HuH-7.5 (cell line): ENCODE measurements at regions not wholly inside any gene's neighbourhood (a gene's known extent, or its start where the extent isn't known, plus 50 kb on each side); places are given as distances from the start of the nearest gene placed in this dataset.

ENCODE experiments used
- DNase-seq: peaks from one replicate; pipeline ENCODE4 v3.0.0; 2011; ENCODE audit warnings: low spot score

DNA sequence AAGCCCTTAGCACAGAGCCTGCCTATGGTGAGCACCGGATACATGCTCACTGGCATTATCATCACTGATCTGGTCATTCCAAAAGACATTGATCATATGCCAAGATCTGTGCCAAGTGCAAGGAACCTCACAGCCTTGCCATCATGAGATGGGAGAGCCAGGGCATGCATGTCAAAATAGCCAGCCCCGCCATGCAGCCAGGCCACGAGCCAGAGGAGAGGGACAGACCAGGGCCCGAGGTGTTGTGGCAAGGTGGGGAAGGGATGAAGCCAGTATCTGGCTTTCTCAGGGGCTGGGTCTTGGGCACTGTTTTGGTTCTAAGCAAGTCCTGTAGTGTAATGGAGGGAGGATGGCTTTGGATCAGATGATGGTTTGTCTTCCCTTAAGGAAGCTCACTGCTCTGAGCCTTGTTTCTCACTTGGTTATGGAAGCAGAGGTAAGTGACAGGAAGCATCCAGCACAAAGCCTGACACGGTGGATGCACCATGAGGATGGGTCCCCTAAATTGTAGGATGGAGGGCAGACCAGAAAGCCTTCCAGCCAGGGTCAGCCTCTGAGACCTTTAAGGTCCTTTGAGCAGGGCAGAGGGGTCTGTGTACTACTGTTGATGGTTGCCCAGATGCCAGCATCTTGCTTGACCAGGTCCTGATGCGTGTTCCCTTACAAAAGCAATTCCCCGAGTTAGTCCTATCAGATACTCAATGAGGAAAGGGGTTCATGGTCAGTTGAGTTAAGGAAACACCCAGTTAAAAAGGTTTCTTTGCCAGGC lies 247.7 kb upstream of the TLE3 start:
- no peak for DNase-seq

DNA sequence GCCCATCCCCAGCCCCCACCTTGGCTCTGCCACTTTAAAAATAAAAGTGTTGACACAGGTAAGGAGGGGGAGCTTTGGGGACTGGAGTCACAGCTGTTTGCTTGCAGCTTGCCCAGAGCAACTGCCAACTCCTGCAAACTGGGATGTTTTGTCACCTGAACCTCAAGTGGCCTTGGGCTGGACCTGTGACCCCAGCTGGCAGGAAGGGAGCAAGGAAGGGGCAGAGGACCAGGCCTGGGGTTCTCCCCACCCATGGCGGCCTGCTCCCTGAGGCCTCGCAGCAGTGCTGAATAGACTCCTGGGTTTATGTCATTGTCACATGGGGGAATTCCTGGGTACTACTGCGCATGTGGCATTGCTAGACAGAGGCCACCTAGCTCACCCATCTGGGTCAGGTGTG lies 246.9 kb upstream of the TLE3 start:
- no peak for DNase-seq

DNA sequence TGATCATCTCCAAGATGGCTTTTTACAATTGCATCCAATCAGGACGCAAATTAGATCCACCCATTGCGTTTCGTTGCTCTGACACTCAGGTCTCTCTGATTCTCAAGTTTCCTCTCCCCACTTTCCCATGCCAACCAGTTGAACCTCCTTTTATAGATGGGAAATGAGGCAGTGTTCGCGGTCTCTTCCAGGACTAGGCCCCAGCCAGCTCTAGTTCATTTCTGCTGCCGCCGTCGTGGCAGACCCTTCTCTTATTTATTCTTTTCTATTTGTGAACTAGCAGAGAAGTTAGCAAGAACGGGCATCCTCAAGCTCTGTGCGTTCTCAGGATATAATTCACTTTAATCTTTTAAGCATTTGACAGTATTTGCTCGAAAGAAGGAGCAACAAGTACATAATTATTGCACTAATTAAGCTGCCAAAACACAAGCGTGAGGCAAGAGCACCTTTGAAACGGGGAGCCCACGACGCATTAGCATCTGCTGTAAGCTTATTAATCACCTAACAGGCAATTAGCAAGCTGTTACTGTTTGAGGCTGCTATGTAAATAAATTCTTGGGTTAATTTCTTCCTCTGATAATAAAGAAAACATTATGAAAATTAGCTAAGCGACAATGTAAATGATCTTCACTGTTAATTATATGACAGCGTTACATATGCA lies 246.4 kb upstream of the TLE3 start:
- no peak for DNase-seq

DNA sequence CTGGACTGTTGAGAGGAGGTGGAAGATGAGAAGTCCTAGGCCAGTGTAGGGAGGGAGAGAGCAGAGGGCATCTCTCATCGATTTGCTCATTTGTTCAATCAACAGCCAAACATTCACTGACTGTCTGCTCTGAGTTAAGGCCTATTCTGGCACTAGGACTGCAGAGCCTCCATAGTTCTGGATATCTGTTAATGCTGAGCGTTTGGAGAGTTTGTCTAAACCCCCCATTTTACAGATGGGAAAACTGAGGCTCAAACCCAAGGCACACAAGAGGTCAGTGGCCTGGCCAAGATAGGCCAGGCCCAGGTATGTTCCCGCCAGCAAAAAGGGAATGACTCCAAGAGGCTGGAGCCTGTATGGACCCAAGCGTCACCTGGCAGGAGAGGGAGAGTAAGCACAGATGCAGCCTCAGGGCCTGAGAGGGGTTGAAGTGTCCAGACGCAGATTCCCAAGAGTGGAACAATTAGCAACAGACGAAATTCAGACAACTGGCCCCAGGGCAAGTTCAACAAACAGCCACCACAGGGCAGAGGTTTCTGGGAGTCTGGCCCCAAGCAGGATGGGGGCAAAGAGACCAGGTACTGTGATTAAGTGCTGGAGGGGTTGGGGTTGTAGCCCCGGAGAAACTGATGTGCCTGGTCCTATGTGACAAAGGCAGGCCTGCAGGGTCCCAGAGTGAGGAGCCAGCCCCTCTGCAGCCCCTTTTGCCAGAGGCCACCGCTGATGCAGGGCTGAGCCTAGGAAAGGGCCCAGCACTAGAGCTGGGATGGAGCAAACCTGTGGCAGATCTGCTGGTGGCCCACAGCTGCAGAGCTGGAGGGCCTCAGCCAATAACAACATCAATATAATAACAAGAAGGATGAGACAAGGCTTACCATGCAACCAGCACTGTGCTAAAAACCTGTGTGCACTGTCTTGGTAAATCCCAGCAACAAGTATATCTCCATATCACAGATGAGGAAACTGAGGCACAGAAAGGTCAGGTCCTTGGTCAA lies 245.1 kb upstream of the TLE3 start:
- no peak for DNase-seq

DNA sequence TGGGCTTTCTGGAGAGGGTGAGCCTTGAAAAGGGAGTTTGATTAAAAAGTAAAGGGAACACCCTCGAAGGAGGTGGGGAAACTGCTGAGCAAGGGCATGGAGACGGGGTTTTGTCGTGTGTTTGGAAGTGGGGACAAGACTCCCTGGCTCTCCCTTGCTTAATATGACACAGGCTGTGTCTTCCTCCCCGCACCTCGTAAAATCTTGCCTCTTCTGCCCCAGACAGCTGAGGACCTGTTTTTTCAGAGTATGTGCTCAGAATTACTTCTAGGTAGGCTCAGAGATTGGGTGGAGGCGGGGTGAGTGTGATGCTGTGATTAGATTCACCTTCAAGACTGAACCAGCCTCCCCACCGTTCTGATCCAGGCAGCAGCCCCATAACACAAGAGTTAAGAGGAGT lies 244.4 kb upstream of the TLE3 start:
- no peak for DNase-seq

DNA sequence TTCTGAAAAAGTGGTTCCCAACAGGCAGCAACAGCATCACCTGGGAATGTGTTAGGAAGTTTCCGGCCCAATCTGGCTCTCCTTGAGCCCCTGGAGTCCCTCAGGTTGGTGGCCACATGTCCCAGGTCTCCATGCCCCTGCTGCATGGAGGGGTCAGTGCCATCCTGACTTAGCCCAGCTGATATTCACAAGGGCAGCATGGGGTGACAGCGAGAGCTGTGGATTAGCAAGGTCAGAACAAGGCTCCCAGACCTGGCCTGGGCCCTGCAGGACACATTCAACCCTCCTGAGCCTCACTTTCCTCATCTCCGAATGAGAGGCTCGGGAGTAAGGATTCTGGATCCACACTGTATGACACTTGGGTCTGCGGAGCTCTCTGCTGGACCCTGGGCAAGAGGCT lies 243.8 kb upstream of the TLE3 start:
- no peak for DNase-seq

DNA sequence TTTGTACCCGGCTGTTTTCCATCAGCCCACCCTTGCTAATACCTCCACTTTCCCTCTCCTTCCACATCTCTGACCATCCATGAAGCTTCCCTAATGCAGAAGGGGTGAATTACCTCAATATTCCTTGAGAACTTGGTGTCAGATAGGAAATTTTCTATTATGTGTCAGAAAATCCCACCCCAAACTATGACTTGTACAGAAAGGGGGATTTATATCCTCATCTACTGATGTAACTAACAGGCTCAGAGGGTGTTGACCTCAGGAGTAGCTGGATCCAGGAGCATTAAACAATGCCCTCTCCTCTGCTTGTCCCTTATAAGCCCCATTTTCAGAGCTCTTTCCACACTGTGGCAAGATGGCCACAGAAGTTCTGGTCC lies 242.8 kb upstream of the TLE3 start:
- DNase-seq: no peak

DNA sequence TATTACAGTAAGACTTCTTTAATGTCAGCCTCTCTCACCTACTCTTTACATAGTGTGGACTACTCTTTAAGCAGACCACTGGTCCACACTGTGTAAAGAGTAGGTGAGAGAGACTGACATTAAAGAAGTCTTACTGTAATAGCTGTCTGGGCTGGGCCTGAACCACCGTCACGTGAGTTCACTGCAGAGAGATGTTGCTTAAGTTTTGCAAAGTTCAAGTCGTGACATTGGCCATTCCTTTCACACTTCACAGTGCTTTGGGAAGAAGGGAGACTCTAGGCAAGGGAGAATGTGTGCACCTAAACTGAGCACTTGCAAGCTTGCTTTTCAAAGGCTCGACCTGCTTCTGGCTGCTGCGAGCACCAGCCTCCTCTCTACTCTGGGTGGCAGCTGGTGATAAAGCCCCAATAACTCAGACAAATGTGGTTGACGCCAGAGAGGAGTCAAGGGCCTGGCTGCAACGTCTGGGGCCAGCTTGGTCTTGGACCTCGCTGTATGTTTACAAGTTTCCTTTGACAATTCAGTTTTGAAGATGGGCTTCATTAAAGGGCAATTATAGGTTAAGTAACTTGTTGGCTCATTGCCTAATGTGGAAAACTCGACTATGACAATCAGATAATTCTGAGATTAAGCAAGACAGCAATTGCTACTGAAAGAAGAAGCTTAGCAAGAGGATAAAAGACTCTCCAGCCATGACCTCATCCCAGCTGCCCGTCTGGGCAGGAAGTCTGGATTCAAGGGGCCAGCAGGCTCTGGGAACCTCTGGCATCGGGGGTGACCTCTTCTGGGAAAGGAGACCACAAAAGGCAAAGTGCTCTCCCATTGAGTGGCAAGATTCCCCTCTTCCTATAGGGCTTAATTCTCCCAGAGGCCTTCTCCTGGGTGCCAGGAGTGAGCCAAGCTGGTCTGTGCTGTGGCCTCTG lies 242.1 kb upstream of the TLE3 start:
- no peak for DNase-seq

DNA sequence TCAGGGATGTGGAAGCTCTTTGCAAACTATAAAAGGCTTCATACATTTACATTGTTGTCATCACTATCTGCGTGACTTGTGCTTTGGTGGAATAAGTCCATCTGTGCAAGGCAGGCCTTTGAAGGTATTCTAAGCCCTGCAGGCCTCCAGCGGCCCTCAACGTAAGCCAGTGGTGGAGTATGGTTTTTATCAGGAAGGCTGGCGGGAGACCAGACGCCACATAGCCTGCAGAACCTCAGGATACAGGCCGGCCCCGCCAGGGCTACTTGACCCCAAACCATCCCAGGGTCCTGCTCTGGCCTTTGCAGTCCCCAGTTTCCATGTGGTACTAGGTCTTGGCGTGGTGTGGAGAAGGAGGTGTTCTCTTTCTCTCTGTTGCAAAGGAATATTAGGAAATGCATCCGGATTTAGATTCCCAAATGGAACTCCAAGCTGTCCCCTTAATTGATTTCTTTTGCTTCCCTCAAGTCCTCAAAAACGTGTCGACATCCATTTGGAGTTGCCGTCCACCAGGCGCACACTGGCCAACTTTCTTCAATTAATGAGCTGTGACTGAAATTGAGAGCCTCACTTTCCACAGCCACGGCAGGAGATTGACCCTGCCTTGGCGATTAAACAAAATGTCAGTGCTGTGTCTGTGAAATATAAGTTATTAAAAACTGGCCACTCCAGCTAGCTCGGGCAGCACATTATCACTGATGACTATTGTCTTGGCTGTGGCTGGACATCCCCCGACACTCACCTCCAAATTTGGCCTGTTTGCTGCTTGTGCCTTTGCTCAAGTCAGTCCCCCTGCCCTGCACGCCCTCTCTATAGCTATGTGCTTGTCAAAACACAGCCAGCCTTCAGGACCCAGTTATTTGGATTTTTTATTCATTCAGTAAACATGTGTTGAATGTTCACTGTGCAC lies 239.8 kb upstream of the TLE3 start:
- no peak for DNase-seq

DNA sequence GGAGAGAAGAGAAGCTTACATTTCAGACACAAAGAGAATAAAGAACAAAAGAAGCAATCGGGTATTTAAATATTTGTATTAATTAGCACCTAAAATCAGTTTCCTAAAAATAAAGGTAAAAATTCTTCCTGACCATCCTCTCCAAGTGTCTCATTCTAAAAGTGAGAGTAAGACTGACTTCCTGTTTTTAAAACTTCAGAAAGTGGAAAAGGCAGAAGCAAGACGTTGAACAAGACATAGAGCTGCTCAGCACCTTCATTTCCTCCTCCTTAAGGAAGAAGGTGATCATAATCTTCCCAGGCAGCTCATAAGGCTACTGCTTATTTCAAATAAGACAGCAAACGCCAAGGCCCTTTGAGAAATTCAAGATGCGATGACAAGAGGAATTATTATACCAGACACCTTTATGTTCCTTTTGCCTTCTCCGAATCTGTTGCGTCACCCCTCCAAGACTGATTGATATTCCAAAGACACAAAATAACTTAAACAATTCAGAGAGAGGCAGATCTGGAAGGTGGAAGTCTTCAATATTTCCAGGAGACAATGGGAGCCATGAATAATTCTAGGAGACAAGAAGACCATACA lies 238.8 kb upstream of the TLE3 start:
- DNase-seq: no peak

DNA sequence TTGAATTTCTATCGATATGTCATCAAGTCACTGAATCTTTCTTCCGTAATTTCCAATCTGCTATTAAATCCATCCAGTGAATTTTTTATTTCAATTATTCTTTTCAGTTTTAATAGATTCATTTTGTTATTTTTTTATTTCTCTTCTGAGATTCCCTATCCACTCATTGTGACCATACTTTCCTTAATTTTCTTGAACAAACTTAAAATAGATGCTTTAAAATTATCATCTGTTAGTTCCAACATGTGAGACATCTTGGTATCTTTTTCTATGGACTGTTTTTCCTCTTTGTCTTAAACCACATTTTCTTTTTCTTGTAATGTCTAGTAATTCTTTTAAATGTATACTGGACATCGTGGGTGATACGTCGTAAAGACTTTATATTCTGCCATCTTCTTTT lies 236.6 kb upstream of the TLE3 start:
- no peak for DNase-seq

DNA sequence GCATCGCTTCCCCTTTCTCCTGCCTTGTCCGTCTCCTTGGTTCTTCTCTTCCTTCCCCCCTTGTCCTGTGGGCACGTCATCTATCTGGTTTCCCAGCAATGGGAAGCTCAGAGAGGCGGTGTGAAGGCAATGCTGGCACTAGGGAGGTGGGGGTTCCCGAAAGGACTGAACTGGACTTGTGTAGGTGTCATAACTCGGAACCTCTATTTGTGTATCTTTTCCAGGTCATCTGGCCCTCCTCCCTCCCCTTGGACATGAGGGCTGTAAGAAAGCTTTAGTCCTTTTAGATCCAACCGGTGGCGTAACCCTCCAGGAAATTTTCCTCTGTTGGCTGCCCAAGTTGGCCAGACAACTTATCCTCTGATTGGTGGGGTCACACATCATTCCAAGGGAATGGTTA lies 231.5 kb upstream of the TLE3 start:
- no peak for DNase-seq

DNA sequence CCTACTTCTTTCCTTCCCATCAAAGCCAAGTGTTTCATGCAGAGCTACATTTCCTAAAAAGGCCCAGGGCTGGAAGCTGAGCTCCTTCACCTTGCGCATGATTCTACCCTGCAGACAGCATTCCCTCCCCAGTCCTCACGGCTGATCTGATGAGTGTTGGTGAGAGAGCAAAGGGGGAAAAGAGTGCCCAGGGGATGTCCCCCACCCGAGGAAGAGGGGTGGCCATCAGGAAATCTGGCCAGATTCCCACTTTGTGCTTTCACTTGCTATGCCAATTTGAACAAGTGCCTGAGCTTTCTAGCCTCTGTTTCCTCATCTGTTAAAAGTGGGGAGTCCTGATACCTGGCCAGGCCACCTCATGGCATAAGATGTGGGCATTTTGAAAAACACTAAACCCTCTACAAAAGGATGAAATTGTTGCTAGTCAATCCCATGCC lies 231.0 kb upstream of the TLE3 start:
- DNase-seq: no peak

DNA sequence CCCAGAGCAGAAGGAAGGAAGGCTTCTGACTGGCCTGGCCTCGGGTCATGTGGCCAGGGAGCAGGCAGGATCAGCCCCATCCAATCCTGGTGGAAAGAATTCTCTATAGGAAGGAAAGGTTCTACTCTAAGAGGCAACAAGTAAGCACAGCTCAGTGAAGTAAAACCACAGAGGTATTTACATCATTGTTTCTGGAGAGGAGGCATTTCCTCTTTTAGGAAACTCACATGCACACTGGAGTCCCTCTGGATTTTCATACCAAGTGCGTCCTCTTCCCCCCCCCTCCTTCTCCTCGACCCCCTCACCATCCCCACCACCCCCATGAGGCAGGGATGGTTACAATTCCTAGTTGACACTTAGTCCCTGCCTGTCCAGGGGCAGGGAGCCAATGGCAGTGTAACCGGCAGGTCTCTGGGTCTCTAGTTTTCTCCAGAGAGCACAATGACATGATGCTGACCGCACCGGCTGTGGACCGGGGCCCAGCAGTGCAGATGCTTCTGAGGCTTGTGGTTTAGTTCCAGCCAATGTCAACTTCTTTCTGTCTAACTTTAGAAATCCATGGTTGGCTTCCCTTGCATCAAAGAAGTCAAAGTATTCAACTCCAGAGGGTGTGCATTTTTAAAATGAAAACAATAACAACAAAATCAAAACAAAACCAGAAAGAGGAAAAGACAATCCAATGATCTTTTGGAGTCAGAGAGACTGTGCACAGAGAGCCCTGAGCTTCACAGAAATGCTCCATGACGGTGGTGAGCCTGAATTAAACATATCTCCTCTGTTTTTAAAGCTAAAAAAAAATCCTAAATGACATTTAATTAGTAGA lies 230.3 kb upstream of the TLE3 start:
- no peak for DNase-seq

DNA sequence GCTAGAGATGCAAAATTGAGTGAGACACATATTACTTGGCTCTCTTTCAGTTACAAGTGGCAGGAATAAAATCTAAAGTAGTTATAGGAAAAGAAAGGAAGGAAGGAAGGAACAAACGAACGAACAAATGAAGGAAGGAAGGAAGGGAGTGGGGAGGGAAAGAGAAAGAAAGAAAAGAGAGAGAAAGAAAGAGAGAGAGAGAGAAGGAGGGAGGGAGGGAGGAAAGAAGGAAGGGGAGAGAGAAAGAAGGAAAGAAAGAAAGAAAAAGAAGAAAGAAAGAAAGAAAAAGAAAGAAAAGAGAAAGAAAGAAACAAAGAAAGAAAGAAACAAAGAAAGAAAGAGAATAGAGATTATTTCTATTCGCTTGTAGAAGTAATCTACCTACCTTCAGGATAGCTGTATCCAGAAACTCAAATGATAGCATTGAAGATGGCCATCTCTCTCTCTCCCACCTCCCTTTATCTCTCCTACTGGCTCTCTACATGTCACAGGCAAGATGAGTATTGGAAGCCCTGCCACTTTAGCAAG lies 229.7 kb upstream of the TLE3 start:
- DNase-seq: no peak

DNA sequence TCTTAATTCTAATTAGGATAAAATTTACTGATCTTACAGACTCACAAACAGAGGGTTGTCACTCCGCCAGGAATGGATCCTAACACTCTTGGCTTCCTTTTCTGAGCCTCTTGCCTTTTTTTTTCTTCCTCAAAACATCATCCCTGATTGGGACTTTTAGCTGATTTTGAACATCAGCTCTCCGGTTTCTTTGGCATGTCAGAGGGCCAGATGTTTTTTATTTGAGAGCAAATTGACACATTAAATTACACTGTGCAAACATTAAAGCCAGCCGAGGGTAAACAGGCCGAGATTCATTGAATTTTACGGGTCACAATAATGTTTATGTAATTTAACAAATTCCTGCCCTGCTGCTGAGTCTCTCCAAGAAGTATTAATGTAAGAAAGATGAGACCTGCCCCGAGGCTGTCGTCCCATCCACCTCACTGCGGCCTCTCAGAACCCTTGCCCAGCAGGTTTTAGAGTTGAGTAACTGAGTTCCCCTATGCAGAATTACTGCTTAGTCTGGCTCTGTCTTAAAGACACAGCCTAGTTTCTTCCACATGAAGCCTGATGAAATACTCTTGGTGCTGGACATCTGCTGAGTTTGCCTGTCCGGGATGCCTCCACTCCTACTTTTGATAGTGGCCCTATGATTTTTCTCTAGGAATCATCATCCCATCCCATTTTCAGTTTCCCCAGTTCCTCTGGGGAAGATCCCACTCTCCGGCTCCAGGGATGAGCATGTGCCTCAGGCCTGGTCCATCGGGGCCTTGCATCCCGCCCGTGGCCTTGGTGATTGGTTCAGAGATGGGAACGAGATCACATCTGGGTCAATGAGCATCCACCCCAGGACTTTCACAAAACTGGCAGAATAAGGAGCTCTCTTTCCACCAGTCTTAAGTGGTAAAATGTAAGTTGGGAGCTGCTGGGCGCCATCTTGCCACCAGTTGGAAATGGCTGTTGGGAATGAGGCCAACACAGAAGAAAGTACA lies 226.6 kb upstream of the TLE3 start:
- DNase-seq: no peak

DNA sequence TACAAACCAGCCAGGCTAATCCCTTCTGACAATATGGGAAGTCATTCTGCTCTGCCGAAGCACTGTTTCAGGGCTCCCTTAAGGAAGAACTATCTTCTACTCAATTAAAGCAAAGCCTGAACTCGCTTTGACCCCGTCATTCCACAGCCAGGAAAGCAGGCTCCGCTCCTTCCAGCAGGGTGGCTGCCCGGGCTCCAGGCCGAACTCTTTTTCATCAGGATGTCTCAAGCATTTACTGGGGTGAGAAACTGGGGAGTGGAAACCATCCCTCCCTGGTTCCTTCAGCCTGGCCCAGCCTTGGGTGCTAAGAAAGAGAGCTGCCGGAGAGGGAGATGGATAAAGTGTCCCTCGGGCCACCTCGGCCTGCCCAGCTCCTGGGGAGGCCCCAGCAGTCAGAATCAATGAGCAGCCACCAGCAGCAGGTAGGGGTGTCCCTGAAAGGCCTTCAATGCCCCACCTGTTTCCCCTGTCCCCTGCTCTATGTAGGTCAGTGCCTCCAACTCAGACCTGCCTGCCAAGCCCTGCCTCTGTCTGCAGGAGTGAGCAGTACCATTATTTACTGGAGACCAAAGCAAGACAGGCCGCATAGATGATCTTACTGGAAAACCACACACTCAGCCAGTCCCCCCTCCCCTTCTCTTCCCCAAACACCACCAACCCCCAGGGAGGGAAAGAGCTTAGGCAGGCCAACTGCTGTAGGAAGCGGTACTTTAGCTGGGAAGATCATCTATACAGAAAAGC lies 225.6 kb upstream of the TLE3 start:
- DNase-seq: no peak
